CD14-positive monocyte (primary cell): ENCODE measurements at regions not wholly inside any gene's neighbourhood (a gene's known extent, or its start where the extent isn't known, plus 50 kb on each side); places are given as distances from the start of the nearest gene placed in this dataset.

Experiments
- DNase-seq, 3 donors: peaks; one replicate each; pipeline ENCODE4 v3.0.0-alpha.2; 2011 to 2022
- H2AFZ ChIP-seq: 2 replicates; pipeline ENCODE4 v1.6.0; 2012; ENCODE audit warnings: mild to moderate bottlenecking, low read depth, low read length, inconsistent platforms; ENCODE audit not compliant: insufficient read depth, poor library complexity, severe bottlenecking
- H3K27ac ChIP-seq, 2 donors: 1 replicate in 1 of 2; 2 replicates in 1 of 2; pipeline ENCODE4 v1.5.1; 2012 to 2013; ENCODE audit warnings: low read length in 2 of 2, control low read depth in 1 of 2, inconsistent platforms in 1 of 2, low read depth in 1 of 2, mild to moderate bottlenecking in 1 of 2
- H3K27me3 ChIP-seq, 2 donors: one replicate each; pipeline versions ENCODE4 v1.6.0 to v1.6.1; 2011 to 2013; ENCODE audit warnings: low read length in 2 of 2; ENCODE audit not compliant: control insufficient read depth in 2 of 2, insufficient read depth in 2 of 2
- H3K36me3 ChIP-seq, 2 donors: replicated peaks in 1 of 2; 1 replicate in 1 of 2; 2 replicates in 1 of 2; pipeline versions ENCODE4 v1.5.1 to v1.6.1; 2012 to 2013; ENCODE audit warnings: low read length in 2 of 2, control low read depth in 1 of 2, inconsistent platforms in 1 of 2, mild to moderate bottlenecking in 1 of 2; ENCODE audit not compliant: insufficient read depth in 2 of 2, control insufficient read depth in 1 of 2
- H3K4me1 ChIP-seq, 2 donors: 1 replicate in 1 of 2; 2 replicates in 1 of 2; pipeline versions ENCODE4 v1.5.1 to v1.6.1; 2012 to 2013; ENCODE audit warnings: low read length in 2 of 2, control low read depth in 1 of 2, inconsistent platforms in 1 of 2, mild to moderate bottlenecking in 1 of 2, moderate library complexity in 1 of 2; ENCODE audit not compliant: insufficient read depth in 2 of 2, control insufficient read depth in 1 of 2
- H3K4me2 ChIP-seq: replicated peaks from 2 replicates; pipeline ENCODE3; 2012; ENCODE audit warnings: low read length, moderate library complexity, mild to moderate bottlenecking; ENCODE audit not compliant: poor library complexity, severe bottlenecking; ENCODE audit errors: extremely low read depth
- H3K4me3 ChIP-seq, 3 experiments: fragments of 200-600 bp in 1 of 3; sonication (generic) in 1 of 3; replicated peaks in 1 of 3; 1 replicate in 2 of 3; 2 replicates in 1 of 3; pipeline ENCODE4 v1.5.1; 2011 to 2013; ENCODE audit warnings: low read length in 3 of 3, mild to moderate bottlenecking in 3 of 3, control low read depth in 2 of 3, low read depth in 2 of 3, inconsistent platforms in 1 of 3, moderate library complexity in 1 of 3
- H3K79me2 ChIP-seq: 2 replicates; pipeline ENCODE4 v1.6.0; 2012; ENCODE audit warnings: mild to moderate bottlenecking, control low read depth, inconsistent platforms, low read length, moderate library complexity; ENCODE audit not compliant: insufficient read depth
- H3K9ac ChIP-seq: 2 replicates; pipeline ENCODE4 v1.6.0; 2017; ENCODE audit warnings: low read length, mild to moderate bottlenecking; ENCODE audit not compliant: insufficient read depth, poor library complexity, severe bottlenecking
- H3K9me3 ChIP-seq, 2 donors: replicated peaks in 1 of 2; 1 replicate in 1 of 2; 2 replicates in 1 of 2; pipeline versions ENCODE4 v1.5.1 to v1.6.1; 2012 to 2013; ENCODE audit warnings: low read length in 2 of 2, control low read depth in 1 of 2; ENCODE audit not compliant: control insufficient read depth in 1 of 2, insufficient read depth in 1 of 2
- H4K20me1 ChIP-seq: 2 replicates; pipeline ENCODE4 v1.6.0; 2012; ENCODE audit warnings: mild to moderate bottlenecking, low read length, control low read depth, moderate library complexity; ENCODE audit not compliant: insufficient read depth
- H3K27ac Mint-ChIP-seq, 7 donors: one replicate each; pipeline ENCODE4 v1.8.0; 2020; ENCODE audit warnings: mild to moderate bottlenecking in 7 of 7, mixed read lengths in 7 of 7, moderate library complexity in 6 of 7, inconsistent platforms in 2 of 7
- H3K27me3 Mint-ChIP-seq, 3 donors: one replicate each; pipeline ENCODE4 v1.8.0; 2021 to 2022; ENCODE audit warnings: low read depth in 3 of 3, mild to moderate bottlenecking in 3 of 3, mixed read lengths in 3 of 3, moderate library complexity in 3 of 3, inconsistent platforms in 1 of 3
- H3K36me3 Mint-ChIP-seq, 2 donors: one replicate each; pipeline ENCODE4 v1.8.0; 2020; ENCODE audit warnings: mixed read lengths in 2 of 2, inconsistent platforms in 1 of 2, mild to moderate bottlenecking in 1 of 2
- H3K4me1 Mint-ChIP-seq: one replicate; pipeline ENCODE4 v1.8.0; 2020; ENCODE audit warnings: mild to moderate bottlenecking, mixed read lengths
- H3K4me3 Mint-ChIP-seq, 2 donors: one replicate each; pipeline ENCODE4 v1.8.0; 2020; ENCODE audit warnings: mild to moderate bottlenecking in 2 of 2, mixed read lengths in 2 of 2, moderate library complexity in 1 of 2
- H3K9me3 Mint-ChIP-seq, 7 donors: one replicate each; pipeline ENCODE4 v1.8.0; 2020 to 2022; ENCODE audit warnings: mixed read lengths in 7 of 7, mild to moderate bottlenecking in 6 of 7, moderate library complexity in 6 of 7, inconsistent platforms in 2 of 7
- CTCF ChIP-seq: fragments of 200-600 bp; IDR thresholded peaks from one replicate; pipeline ENCODE4 v1.8.0; 2022; ENCODE audit warnings: antibody characterized with exemption, mild to moderate bottlenecking
- WGBS: methylation state at CpG from one replicate; pipeline ENCODE4 v1.1.5; 2013; ENCODE audit warnings: missing lambda C conversion rate; ENCODE audit not compliant: insufficient coverage; 5-methylcytosine and 5-hydroxymethylcytosine counted together
- intact Hi-C, 2 donors: fragments of 100-400 bp; cut with micrococcal nuclease; formaldehyde crosslinking; loops; one replicate each; pipeline versions ENCODE4 v1.15.0 to v1.15.1; 2023

- no peaks in the 10 kb centered on the region for H3K36me3 ChIP-seq
- DNase-seq, result no peak
- H3K27me3 ChIP-seq, result no peaks in the 10 kb centered on the region
- Mint-ChIP-seq H3K4me3 (no peak overlapping the region), H3K27me3 (peaks cover 0 to 3% (median 2%) of the 10 kb centered on the region in 3 donors), H3K4me1 (peaks cover 8% of the 10 kb centered on the region), H3K9me3 (peaks cover 0 to 2% (median 0%) of the 10 kb centered on the region in 7 donors), H3K27ac (no peak overlapping the region), H3K36me3 (no peaks in the 10 kb centered on the region)
- H3K27ac ChIP-seq, result no peak overlapping the region
- no peaks in the 10 kb centered on the region for H4K20me1 ChIP-seq
- WGBS, result 100% methylated on average over 2 of the region's 4 CpGs
- H2AFZ ChIP-seq, result no peak overlapping the region
- H3K4me2 ChIP-seq, result no peak overlapping the region
- no peaks in the 10 kb centered on the region for H3K4me1 ChIP-seq
- intact Hi-C loops, result no loop called here
- TF ChIP-seq CTCF, result no peak
- H3K9me3 ChIP-seq, result no peaks in the 10 kb centered on the region
- H3K4me3 ChIP-seq, result no peak overlapping the region
- H3K79me2 ChIP-seq, result no peaks in the 10 kb centered on the region
- no peak overlapping the region for H3K9ac ChIP-seq
These were observed 265.0 kb upstream of the GADL1 start for GRCh38 chr3:31159331-31160039.

GRCh38 chr3:31161889-31162288 is 267.4 kb upstream of the GADL1 start:
- H3K36me3 Mint-ChIP-seq, result no peaks in the 10 kb centered on the region
- no peak overlapping the region for H3K27ac Mint-ChIP-seq

More at GRCh38 chr3:31161889-31162288, 267.4 kb upstream of the GADL1 start:
- no peaks in the 10 kb centered on the region for H3K36me3 ChIP-seq
- no peak overlapping the region for H3K4me2 ChIP-seq
- no peak overlapping the region for H3K27ac ChIP-seq
- H2AFZ ChIP-seq, result no peak overlapping the region
- H3K79me2 ChIP-seq, result no peaks in the 10 kb centered on the region
- no peaks in the 10 kb centered on the region for H4K20me1 ChIP-seq
- H3K27me3 ChIP-seq, result no peaks in the 10 kb centered on the region
- no peak overlapping the region for H3K4me3 ChIP-seq
- no peak overlapping the region for H3K9ac ChIP-seq
- intact Hi-C loops, result no loop called here
- Mint-ChIP-seq H3K9me3 (peaks cover 0 to 2% (median 0%) of the 10 kb centered on the region in 7 donors), H3K4me3 (no peak overlapping the region), H3K27me3 (peaks cover 0 to 3% (median 2%) of the 10 kb centered on the region in 3 donors), H3K4me1 (peaks cover 6% of the 10 kb centered on the region)
- no peak for TF ChIP-seq CTCF
- DNase-seq, result no peak
- no peaks in the 10 kb centered on the region for H3K9me3 ChIP-seq
- H3K4me1 ChIP-seq, result no peaks in the 10 kb centered on the region
